Liver (tissue), 3 donors: ENCODE measurements at regions not wholly inside any gene's neighbourhood (a gene's known extent, or its start where the extent isn't known, plus 50 kb on each side); places are given as distances from the start of the nearest gene placed in this dataset.

ENCODE experiments used
- EGR1 ChIP-seq, 2 donors: IDR thresholded peaks; 2 replicates each; pipeline ENCODE4 v1.6.1; 2016 to 2018; ENCODE audit warnings: antibody characterized with exemption in 2 of 2, low read depth in 2 of 2
- FOXA1 ChIP-seq: IDR thresholded peaks from 2 replicates; pipeline ENCODE4 v1.6.1; 2016; ENCODE audit warnings: antibody characterized with exemption
- FOXA2 ChIP-seq: IDR thresholded peaks from 2 replicates; pipeline ENCODE4 v1.6.1; 2016; ENCODE audit warnings: antibody characterized with exemption
- GABPA ChIP-seq, 2 donors: IDR thresholded peaks in 1 of 2; conservative IDR thresholded peaks in 1 of 2; 2 replicates each; pipeline ENCODE4 v1.6.1; 2016; ENCODE audit warnings: antibody characterized with exemption in 2 of 2, mild to moderate bottlenecking in 1 of 2, moderate library complexity in 1 of 2
- JUND ChIP-seq, 2 donors: IDR thresholded peaks; 2 replicates each; pipeline ENCODE4 v1.6.1; 2016; ENCODE audit warnings: antibody characterized with exemption in 2 of 2
- NR2F2 ChIP-seq: IDR thresholded peaks from 2 replicates; pipeline ENCODE4 v1.6.1; 2016; ENCODE audit warnings: antibody characterized with exemption
- RAD21 ChIP-seq, 2 donors: IDR thresholded peaks; 2 replicates each; pipeline ENCODE4 v1.6.1; 2016; ENCODE audit warnings: antibody characterized with exemption in 2 of 2, mild to moderate bottlenecking in 2 of 2
- REST ChIP-seq: IDR thresholded peaks from 2 replicates; pipeline ENCODE4 v1.6.1; 2016; ENCODE audit warnings: antibody characterized with exemption, mild to moderate bottlenecking
- RXRA ChIP-seq, 2 donors: IDR thresholded peaks; 2 replicates each; pipeline ENCODE4 v1.6.1; 2017 to 2018; ENCODE audit warnings: antibody characterized with exemption in 2 of 2, mild to moderate bottlenecking in 1 of 2
- TAF1 ChIP-seq: conservative IDR thresholded peaks from 2 replicates; pipeline ENCODE4 v1.6.1; 2016; ENCODE audit warnings: antibody characterized with exemption, mild to moderate bottlenecking
- YY1 ChIP-seq: IDR thresholded peaks from 2 replicates; pipeline ENCODE4 v1.6.1; 2016; ENCODE audit warnings: antibody characterized with exemption, mild to moderate bottlenecking
- TF ChIP-seq, protein P1 (sequence below): fragments of 150-350 bp; IDR thresholded peaks from 2 replicates; pipeline ENCODE4 v1.5.1; 2017; ENCODE audit warnings: improper control_type of control experiment, low read depth, low read length; ENCODE audit not compliant: missing input control
- TF ChIP-seq, protein P2 (sequence below): IDR thresholded peaks from 2 replicates; pipeline ENCODE4 v1.6.1; 2016; ENCODE audit warnings: antibody characterized with exemption
- TF ChIP-seq, protein P3 (sequence below): IDR thresholded peaks from 2 replicates; pipeline ENCODE4 v1.6.1; 2016; ENCODE audit warnings: antibody characterized with exemption
- donor health status: healthy.
- donor health status: healthy.

DNA sequence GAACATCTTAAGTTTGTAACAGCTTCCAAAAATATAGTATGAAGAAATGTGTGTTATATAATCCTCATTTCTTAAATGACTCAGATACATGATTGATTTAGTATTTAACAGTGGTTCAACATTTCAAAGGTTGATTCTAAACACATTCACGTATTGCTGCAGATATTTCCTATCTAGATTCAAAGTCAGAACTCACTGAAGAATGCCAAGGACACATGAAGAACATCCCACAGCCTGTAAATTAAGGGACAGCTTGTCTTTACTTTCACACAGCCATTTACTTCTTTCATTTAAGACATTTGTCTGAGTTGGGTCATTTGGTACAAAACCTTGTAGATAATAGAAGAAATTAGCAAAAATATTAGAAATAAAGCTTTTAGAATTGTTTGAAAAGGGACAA lies 66.9 kb upstream of the CPSF6 start:
- TF ChIP-seq GABPA (IDR thresholded peaks at IDR 0.05 in 1 of 2, conservative IDR thresholded peaks at IDR 0.05 in 1 of 2) (no peak), FOXA1 (no peak), REST (no peak), YY1 (no peak), RAD21 (IDR thresholded peaks at IDR 0.05) (no peak), JUND (IDR thresholded peaks at IDR 0.05) (no peak), EGR1 (IDR thresholded peaks at IDR 0.05; ENCODE audit: low read depth in 2 of 2) (no peak), FOXA2 (no peak), TAF1 (no peak), NR2F2 (no peak), RXRA (IDR thresholded peaks at IDR 0.05) (no peak)
- TF ChIP-seq, protein P1, sequence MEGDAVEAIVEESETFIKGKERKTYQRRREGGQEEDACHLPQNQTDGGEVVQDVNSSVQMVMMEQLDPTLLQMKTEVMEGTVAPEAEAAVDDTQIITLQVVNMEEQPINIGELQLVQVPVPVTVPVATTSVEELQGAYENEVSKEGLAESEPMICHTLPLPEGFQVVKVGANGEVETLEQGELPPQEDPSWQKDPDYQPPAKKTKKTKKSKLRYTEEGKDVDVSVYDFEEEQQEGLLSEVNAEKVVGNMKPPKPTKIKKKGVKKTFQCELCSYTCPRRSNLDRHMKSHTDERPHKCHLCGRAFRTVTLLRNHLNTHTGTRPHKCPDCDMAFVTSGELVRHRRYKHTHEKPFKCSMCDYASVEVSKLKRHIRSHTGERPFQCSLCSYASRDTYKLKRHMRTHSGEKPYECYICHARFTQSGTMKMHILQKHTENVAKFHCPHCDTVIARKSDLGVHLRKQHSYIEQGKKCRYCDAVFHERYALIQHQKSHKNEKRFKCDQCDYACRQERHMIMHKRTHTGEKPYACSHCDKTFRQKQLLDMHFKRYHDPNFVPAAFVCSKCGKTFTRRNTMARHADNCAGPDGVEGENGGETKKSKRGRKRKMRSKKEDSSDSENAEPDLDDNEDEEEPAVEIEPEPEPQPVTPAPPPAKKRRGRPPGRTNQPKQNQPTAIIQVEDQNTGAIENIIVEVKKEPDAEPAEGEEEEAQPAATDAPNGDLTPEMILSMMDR, result no peak
- TF ChIP-seq, protein P2, sequence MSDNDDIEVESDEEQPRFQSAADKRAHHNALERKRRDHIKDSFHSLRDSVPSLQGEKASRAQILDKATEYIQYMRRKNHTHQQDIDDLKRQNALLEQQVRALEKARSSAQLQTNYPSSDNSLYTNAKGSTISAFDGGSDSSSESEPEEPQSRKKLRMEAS, result no peak
- TF ChIP-seq, protein P3, sequence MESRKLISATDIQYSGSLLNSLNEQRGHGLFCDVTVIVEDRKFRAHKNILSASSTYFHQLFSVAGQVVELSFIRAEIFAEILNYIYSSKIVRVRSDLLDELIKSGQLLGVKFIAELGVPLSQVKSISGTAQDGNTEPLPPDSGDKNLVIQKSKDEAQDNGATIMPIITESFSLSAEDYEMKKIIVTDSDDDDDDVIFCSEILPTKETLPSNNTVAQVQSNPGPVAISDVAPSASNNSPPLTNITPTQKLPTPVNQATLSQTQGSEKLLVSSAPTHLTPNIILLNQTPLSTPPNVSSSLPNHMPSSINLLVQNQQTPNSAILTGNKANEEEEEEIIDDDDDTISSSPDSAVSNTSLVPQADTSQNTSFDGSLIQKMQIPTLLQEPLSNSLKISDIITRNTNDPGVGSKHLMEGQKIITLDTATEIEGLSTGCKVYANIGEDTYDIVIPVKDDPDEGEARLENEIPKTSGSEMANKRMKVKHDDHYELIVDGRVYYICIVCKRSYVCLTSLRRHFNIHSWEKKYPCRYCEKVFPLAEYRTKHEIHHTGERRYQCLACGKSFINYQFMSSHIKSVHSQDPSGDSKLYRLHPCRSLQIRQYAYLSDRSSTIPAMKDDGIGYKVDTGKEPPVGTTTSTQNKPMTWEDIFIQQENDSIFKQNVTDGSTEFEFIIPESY, result no peak
